ENCODE measurements at regions not wholly inside any gene's neighbourhood (a gene's known extent, or its start where the extent isn't known, plus 50 kb on each side); places are given as distances from the start of the nearest gene placed in this dataset.

- BruUV-seq (replicated peaks) = no TSS peak
- Histone ChIP-seq H4K8ac (ENCODE audit: low read depth in 2 of 2, low read length in 2 of 2) (no peak overlapping the region), H2BK20ac (ENCODE audit: low read depth, low read length) (no peak overlapping the region), H2BK15ac (ENCODE audit: low read depth, low read length) (no peak overlapping the region), H3K4me2 (ENCODE audit: low read depth, low read length) (no peak overlapping the region), H4K5ac (ENCODE audit: low read depth, low read length) (no peak overlapping the region), H4K20me1 (ENCODE audit: insufficient read depth, low read length) (no peaks in the 10 kb centered on the region), H3K23ac (ENCODE audit: low read depth, low read length) (no peak overlapping the region), H3K79me1 (ENCODE audit: low read depth in 1 of 2, low read length in 2 of 2) (no peaks in the 10 kb centered on the region), H3K56ac (ENCODE audit: extremely low read depth, insufficient read depth, low read length) (no peak overlapping the region), H3K4me3 (ENCODE audit: insufficient read depth, low read depth, low read length) (no peak overlapping the region), H3K9me3 (ENCODE audit: control insufficient read depth, insufficient read depth, low read length) (peaks cover 2% of the 10 kb centered on the region; the same call in 1 of the 2 replicates), H3K14ac (replicated peaks; ENCODE audit: low read depth, low read length) (no peak overlapping the region), H3K18ac (ENCODE audit: low read depth, low read length) (no peak overlapping the region), H3K4ac (ENCODE audit: low read depth, low read length) (no peak overlapping the region), H3K36me3 (ENCODE audit: control insufficient read depth, insufficient read depth, low read length) (no peaks in the 10 kb centered on the region), H3K4me1 (ENCODE audit: control insufficient read depth, insufficient read depth, low read length) (peaks cover 5% of the 10 kb centered on the region; the same call in 1 of the 2 replicates), H2BK5ac (ENCODE audit: low read depth, low read length, poor library complexity, severe bottlenecking) (no peak overlapping the region), H3K9ac (ENCODE audit: low read depth, low read length) (no peak overlapping the region), H2AK5ac (ENCODE audit: low read depth, low read length) (no peak overlapping the region), H3K27ac (ENCODE audit: insufficient read depth, low read length) (no peak overlapping the region), H3K27me3 (ENCODE audit: control insufficient read depth, insufficient read depth, low read length) (no peaks in the 10 kb centered on the region), H2BK120ac (ENCODE audit: low read depth, low read length) (no peak overlapping the region), H4K91ac (ENCODE audit: insufficient read depth, low read depth, low read length) (no peak overlapping the region), H2AFZ (replicated peaks; ENCODE audit: low read length, poor library complexity) (no peak overlapping the region), H2AK9ac (replicated peaks; ENCODE audit: low read depth, low read length, poor library complexity) (no peak overlapping the region), H3K9me1 (ENCODE audit: insufficient read depth, low read length) (no peaks in the 10 kb centered on the region)
- TF ChIP-seq MAZ (IDR thresholded peaks at IDR 0.05; ENCODE audit: borderline replicate concordance, low read depth, low read length) (no peak), SMC3 (IDR thresholded peaks at IDR 0.05; ENCODE audit: low read depth, low read length) (no peak), CHD1 (IDR thresholded peaks at IDR 0.05; ENCODE audit: low read depth, low read length) (no peak), RFX5 (IDR thresholded peaks at IDR 0.05; ENCODE audit: low read depth, low read length) (no peak), FOS (IDR thresholded peaks at IDR 0.05; ENCODE audit: low read depth, low read length) (no peak), POLR2A (IDR thresholded peaks at IDR 0.05; ENCODE audit: low read depth, low read length) (no peak), BHLHE40 (IDR thresholded peaks at IDR 0.05; ENCODE audit: low read depth, low read length) (no peak), NFE2L2 (IDR thresholded peaks at IDR 0.05; ENCODE audit: low read depth, low read length) (no peak), CTCF (conservative IDR thresholded peaks at IDR 0.05; ENCODE audit: low read depth, low read length) (no peak), RAD21 (IDR thresholded peaks at IDR 0.05; ENCODE audit: low read length) (no peak)
- TF ChIP-seq, protein P1, sequence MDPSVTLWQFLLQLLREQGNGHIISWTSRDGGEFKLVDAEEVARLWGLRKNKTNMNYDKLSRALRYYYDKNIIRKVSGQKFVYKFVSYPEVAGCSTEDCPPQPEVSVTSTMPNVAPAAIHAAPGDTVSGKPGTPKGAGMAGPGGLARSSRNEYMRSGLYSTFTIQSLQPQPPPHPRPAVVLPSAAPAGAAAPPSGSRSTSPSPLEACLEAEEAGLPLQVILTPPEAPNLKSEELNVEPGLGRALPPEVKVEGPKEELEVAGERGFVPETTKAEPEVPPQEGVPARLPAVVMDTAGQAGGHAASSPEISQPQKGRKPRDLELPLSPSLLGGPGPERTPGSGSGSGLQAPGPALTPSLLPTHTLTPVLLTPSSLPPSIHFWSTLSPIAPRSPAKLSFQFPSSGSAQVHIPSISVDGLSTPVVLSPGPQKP (IDR thresholded peaks at IDR 0.05; ENCODE audit: borderline replicate concordance, low read depth, low read length) = no peak
- TF ChIP-seq, protein P2, sequence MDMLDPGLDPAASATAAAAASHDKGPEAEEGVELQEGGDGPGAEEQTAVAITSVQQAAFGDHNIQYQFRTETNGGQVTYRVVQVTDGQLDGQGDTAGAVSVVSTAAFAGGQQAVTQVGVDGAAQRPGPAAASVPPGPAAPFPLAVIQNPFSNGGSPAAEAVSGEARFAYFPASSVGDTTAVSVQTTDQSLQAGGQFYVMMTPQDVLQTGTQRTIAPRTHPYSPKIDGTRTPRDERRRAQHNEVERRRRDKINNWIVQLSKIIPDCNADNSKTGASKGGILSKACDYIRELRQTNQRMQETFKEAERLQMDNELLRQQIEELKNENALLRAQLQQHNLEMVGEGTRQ (IDR thresholded peaks at IDR 0.05; ENCODE audit: low read depth, low read length) = no peak
- CTCF ChIA-PET = no interaction called here
- no peak for DNase-seq
- 100% methylated on average over 2 of the region's 5 CpGs; no CpG with 5 or more reads in 1 of the 2 experiments for WGBS, 2 experiments (ENCODE audit: extremely low coverage in 2 of 2, insufficient read length in 1 of 2)
- dilution Hi-C loops (cut with HindIII; ENCODE audit: low sequenced_read_pairs, unreplicated experiment) = no loop called here
- POLR2A ChIA-PET (ENCODE audit: unreplicated experiment) = no interaction called here
- intact Hi-C loops (cut with micrococcal nuclease) = loop anchor here (5.0 kb wide), 1 partner anchor 133 kb away; no protein-coding TSS in a partner anchor
- ATAC-seq (ENCODE audit: low read depth) = no peak
- in situ Hi-C loops (cut with MboI; ENCODE audit: low sequenced_read_pairs) = loop anchor here (10.0 kb wide), 1 partner anchor 275 kb away; no protein-coding TSS in a partner anchor
These were observed 200.6 kb downstream of the AEBP2 start for GRCh38 chr12:19639781-19640415.
